ENCODE measurements at regions not wholly inside any gene's neighbourhood (a gene's known extent, or its start where the extent isn't known, plus 50 kb on each side); places are given as distances from the start of the nearest gene placed in this dataset.

DNA sequence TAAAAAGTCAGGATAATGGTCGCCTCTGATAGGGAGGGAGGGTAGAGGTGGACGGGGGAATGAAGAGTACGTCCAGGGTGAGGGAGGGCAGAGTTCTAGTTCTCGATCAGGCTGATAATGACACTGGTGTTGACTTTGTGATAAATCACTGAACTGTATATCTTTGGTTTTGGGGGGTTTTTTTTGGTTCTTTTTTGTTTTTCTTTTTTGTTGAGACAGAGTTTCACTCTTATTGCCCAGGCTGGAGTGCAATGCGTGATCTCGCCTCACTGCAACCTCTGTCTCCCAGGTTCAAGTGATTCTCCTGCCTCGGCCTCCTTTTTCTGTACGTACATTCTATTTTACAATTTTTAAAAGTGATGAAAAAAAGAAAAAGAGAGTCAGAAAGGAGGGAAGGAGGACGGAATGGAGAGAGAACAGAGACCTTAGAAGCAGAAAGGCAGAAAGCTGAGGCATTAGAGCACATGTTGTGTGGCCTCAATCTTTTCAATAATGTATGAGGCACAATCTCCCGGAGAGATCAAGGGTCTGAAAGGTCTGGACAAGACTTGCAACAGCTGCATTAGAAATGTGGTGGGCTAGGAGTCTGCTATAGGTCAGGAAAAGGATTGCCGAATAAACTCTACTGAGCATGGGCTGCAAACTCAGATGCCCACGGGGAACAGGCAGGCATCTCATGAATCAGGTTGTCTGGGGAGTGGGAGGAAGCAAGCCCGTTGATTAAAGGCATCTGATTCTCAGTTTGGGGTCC, 174.8 kb downstream of the TOMM20 start (continued):
- no peak for TF ChIP-seq ZNF678 (CRISPR knock-in tag; IDR thresholded peaks at IDR 0.05)
- TF ChIP-seq HDAC6 (IDR thresholded peaks at IDR 0.05; ENCODE audit: low read depth, low read length) = no peak
- TF ChIP-seq FOSL2 (CRISPR knock-in tag; IDR thresholded peaks at IDR 0.05) = peak; percentile 14; the same call in 1 of the 2 replicates
- no peak for TF ChIP-seq NFATC3 (CRISPR knock-in tag; IDR thresholded peaks at IDR 0.05)
- no peak for TF ChIP-seq KLF15 (CRISPR knock-in tag; IDR thresholded peaks at IDR 0.05; ENCODE audit: borderline replicate concordance)
- TF ChIP-seq, protein P1, sequence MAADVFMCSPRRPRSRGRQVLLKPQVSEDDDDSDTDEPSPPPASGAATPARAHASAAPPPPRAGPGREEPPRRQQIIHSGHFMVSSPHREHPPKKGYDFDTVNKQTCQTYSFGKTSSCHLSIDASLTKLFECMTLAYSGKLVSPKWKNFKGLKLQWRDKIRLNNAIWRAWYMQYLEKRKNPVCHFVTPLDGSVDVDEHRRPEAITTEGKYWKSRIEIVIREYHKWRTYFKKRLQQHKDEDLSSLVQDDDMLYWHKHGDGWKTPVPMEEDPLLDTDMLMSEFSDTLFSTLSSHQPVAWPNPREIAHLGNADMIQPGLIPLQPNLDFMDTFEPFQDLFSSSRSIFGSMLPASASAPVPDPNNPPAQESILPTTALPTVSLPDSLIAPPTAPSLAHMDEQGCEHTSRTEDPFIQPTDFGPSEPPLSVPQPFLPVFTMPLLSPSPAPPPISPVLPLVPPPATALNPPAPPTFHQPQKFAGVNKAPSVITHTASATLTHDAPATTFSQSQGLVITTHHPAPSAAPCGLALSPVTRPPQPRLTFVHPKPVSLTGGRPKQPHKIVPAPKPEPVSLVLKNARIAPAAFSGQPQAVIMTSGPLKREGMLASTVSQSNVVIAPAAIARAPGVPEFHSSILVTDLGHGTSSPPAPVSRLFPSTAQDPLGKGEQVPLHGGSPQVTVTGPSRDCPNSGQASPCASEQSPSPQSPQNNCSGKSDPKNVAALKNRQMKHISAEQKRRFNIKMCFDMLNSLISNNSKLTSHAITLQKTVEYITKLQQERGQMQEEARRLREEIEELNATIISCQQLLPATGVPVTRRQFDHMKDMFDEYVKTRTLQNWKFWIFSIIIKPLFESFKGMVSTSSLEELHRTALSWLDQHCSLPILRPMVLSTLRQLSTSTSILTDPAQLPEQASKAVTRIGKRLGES (CRISPR knock-in tag; IDR thresholded peaks at IDR 0.05; ENCODE audit: borderline replicate concordance) = no peak
- no peak for TF ChIP-seq ZNF501 (CRISPR knock-in tag; IDR thresholded peaks at IDR 0.05)
- TF ChIP-seq, protein P2, sequence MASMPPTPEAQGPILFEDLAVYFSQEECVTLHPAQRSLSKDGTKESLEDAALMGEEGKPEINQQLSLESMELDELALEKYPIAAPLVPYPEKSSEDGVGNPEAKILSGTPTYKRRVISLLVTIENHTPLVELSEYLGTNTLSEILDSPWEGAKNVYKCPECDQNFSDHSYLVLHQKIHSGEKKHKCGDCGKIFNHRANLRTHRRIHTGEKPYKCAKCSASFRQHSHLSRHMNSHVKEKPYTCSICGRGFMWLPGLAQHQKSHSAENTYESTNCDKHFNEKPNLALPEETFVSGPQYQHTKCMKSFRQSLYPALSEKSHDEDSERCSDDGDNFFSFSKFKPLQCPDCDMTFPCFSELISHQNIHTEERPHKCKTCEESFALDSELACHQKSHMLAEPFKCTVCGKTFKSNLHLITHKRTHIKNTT (CRISPR knock-in tag; IDR thresholded peaks at IDR 0.05) = no peak
- no peak for TF ChIP-seq ZKSCAN8 (CRISPR knock-in tag; IDR thresholded peaks at IDR 0.05; ENCODE audit: borderline replicate concordance)
- no peak for TF ChIP-seq NCOR1 (IDR thresholded peaks at IDR 0.05; ENCODE audit: borderline replicate concordance, low read length)
- no peak for TF ChIP-seq KLF12 (CRISPR knock-in tag; IDR thresholded peaks at IDR 0.05; ENCODE audit: borderline replicate concordance)
- TF ChIP-seq ZSCAN22 (CRISPR knock-in tag; IDR thresholded peaks at IDR 0.05) = no peak
- no peak for TF ChIP-seq HOXA7 (CRISPR knock-in tag; IDR thresholded peaks at IDR 0.05)
- no peak for TF ChIP-seq SOX6 (IDR thresholded peaks at IDR 0.05)
- TF ChIP-seq SOX6 (CRISPR knock-in tag; IDR thresholded peaks at IDR 0.05) = peak; percentile 47
- TF ChIP-seq, protein P3, sequence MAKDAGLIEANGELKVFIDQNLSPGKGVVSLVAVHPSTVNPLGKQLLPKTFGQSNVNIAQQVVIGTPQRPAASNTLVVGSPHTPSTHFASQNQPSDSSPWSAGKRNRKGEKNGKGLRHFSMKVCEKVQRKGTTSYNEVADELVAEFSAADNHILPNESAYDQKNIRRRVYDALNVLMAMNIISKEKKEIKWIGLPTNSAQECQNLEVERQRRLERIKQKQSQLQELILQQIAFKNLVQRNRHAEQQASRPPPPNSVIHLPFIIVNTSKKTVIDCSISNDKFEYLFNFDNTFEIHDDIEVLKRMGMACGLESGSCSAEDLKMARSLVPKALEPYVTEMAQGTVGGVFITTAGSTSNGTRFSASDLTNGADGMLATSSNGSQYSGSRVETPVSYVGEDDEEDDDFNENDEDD (CRISPR knock-in tag; IDR thresholded peaks at IDR 0.05; ENCODE audit: borderline replicate concordance) = no peak
- no peak for TF ChIP-seq ISX (CRISPR knock-in tag; conservative IDR thresholded peaks at IDR 0.05)
- no peak for TF ChIP-seq RARG (CRISPR knock-in tag; IDR thresholded peaks at IDR 0.05; ENCODE audit: low read depth)
- TF ChIP-seq HNF4G (IDR thresholded peaks at IDR 0.05; ENCODE audit: borderline replicate concordance, low read depth, low read length) = no peak
- TF ChIP-seq HNF4G (CRISPR knock-in tag; IDR thresholded peaks at IDR 0.05; ENCODE audit: borderline replicate concordance, low read depth) = no peak
- TF ChIP-seq, protein P4, sequence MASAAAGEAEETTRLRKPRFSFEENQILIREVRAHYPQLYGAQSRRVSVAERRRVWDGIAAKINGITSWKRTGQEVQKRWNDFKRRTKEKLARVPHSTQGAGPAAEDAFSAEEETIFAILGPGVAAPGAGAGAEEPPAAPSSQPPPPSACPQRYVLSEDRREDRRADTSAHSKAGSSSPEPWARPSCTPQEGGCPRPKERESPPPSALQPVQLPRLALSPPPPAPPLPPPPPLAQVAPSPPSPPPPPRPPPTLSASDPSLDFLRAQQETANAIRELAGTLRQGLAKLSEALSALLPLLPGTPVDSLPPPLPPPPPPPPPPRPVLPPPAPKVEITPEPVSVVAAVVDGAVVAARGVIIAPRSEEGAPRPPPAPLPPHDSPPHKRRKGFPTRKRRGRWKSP (CRISPR knock-in tag; IDR thresholded peaks at IDR 0.05) = no peak
- TF ChIP-seq BORCS8-MEF2B (CRISPR knock-in tag; IDR thresholded peaks at IDR 0.05) = no peak
